Neuronal stem cell (in vitro differentiated cells): ENCODE measurements at regions not wholly inside any gene's neighbourhood (a gene's known extent, or its start where the extent isn't known, plus 50 kb on each side); places are given as distances from the start of the nearest gene placed in this dataset.

Source experiments
- DNase-seq: peaks from one replicate; pipeline ENCODE4 v3.0.0-alpha.2; 2013; ENCODE audit warnings: low spot score
- H2AFZ ChIP-seq: one replicate; pipeline ENCODE4 v1.6.1; 2013; ENCODE audit warnings: mild to moderate bottlenecking, low read length, inconsistent platforms
- H2AK5ac ChIP-seq: 2 replicates; pipeline ENCODE4 v1.6.1; 2013; ENCODE audit warnings: low read depth, mild to moderate bottlenecking, inconsistent platforms, low read length, moderate library complexity, mixed read lengths
- H2BK120ac ChIP-seq: 2 replicates; pipeline ENCODE4 v1.6.1; 2013; ENCODE audit warnings: low read depth, mild to moderate bottlenecking, inconsistent platforms, low read length, moderate library complexity, mixed read lengths
- H2BK12ac ChIP-seq: one replicate; pipeline ENCODE4 v1.6.1; 2013; ENCODE audit warnings: low read length, inconsistent platforms
- H2BK15ac ChIP-seq: 2 replicates; pipeline ENCODE4 v1.6.1; 2013; ENCODE audit warnings: mild to moderate bottlenecking, low read length, inconsistent platforms, mixed read lengths
- H2BK5ac ChIP-seq: one replicate; pipeline ENCODE4 v1.6.1; 2013; ENCODE audit warnings: inconsistent platforms, mild to moderate bottlenecking, low read length, moderate library complexity
- H3K14ac ChIP-seq: one replicate; pipeline ENCODE4 v1.6.1; 2013; ENCODE audit warnings: low read length, inconsistent platforms
- H3K18ac ChIP-seq: 2 replicates; pipeline ENCODE4 v1.6.1; 2013; ENCODE audit warnings: low read length, inconsistent platforms
- H3K23ac ChIP-seq: 2 replicates; pipeline ENCODE4 v1.6.1; 2013; ENCODE audit warnings: low read depth, mild to moderate bottlenecking, mixed read lengths, low read length, inconsistent platforms; ENCODE audit not compliant: poor library complexity
- H3K27ac ChIP-seq: replicated peaks from 3 replicates; pipeline ENCODE4 v1.5.1; 2013; ENCODE audit warnings: low read length, inconsistent platforms
- H3K27me3 ChIP-seq, 3 experiments: 2 replicates each; pipeline ENCODE4 v1.6.1; 2013; ENCODE audit warnings: low read length in 3 of 3, mild to moderate bottlenecking in 2 of 3, inconsistent platforms in 1 of 3, low read depth in 1 of 3, mixed read lengths in 1 of 3, moderate library complexity in 1 of 3; ENCODE audit not compliant: control insufficient read depth in 3 of 3, insufficient read depth in 3 of 3
- H3K36me3 ChIP-seq, 2 donors: replicated peaks in 1 of 2; 2 replicates each; pipeline ENCODE4 v1.6.1; 2013; ENCODE audit warnings: low read length in 2 of 2; ENCODE audit not compliant: control insufficient read depth in 2 of 2, insufficient read depth in 2 of 2
- H3K4ac ChIP-seq: 2 replicates; pipeline ENCODE4 v1.6.1; 2013; ENCODE audit warnings: inconsistent platforms, mild to moderate bottlenecking, low read length, moderate library complexity
- H3K4me1 ChIP-seq, 2 donors: 1 replicate in 1 of 2; 2 replicates in 1 of 2; pipeline ENCODE4 v1.6.1; 2013; ENCODE audit warnings: low read length in 2 of 2, low read depth in 1 of 2; ENCODE audit not compliant: control insufficient read depth in 2 of 2, insufficient read depth in 1 of 2
- H3K4me2 ChIP-seq: one replicate; pipeline ENCODE4 v1.6.1; 2013; ENCODE audit warnings: mild to moderate bottlenecking, low read length, inconsistent platforms; ENCODE audit not compliant: insufficient read depth, poor library complexity, severe bottlenecking
- H3K4me3 ChIP-seq, 2 donors: 2 replicates each; pipeline ENCODE4 v1.5.1; 2013; ENCODE audit warnings: low read length in 2 of 2, mild to moderate bottlenecking in 2 of 2, inconsistent platforms in 1 of 2, moderate library complexity in 1 of 2
- H3K79me1 ChIP-seq: one replicate; pipeline ENCODE4 v1.6.1; 2013; ENCODE audit warnings: low read depth, mild to moderate bottlenecking, inconsistent platforms, low read length, moderate library complexity
- H3K9ac ChIP-seq: one replicate; pipeline ENCODE4 v1.6.1; 2013; ENCODE audit warnings: mild to moderate bottlenecking, low read depth, low read length, inconsistent platforms; ENCODE audit not compliant: poor library complexity
- H3K9me3 ChIP-seq, 2 donors: replicated peaks in 1 of 2; 2 replicates each; pipeline versions ENCODE3 to v1.6.1; 2013; ENCODE audit warnings: low read length in 2 of 2, mild to moderate bottlenecking in 2 of 2, inconsistent platforms in 1 of 2, low read depth in 1 of 2, mixed read lengths in 1 of 2, moderate library complexity in 1 of 2; ENCODE audit not compliant: control insufficient read depth in 2 of 2, insufficient read depth in 1 of 2
- H4K8ac ChIP-seq: one replicate; pipeline ENCODE4 v1.6.1; 2013; ENCODE audit warnings: low read depth, mild to moderate bottlenecking, inconsistent platforms, low read length, moderate library complexity
- H4K91ac ChIP-seq: one replicate; pipeline ENCODE4 v1.6.1; 2013; ENCODE audit warnings: low read length, low read depth, mild to moderate bottlenecking, inconsistent platforms; ENCODE audit not compliant: poor library complexity
- WGBS, 2 donors: extraction: QIAGEN DNeasy Blood & Tissue Kit; methylation state at CpG; one replicate each; pipeline ENCODE4 v1.1.7; 2013; ENCODE audit warnings: missing lambda C conversion rate in 2 of 2, mixed read lengths in 1 of 2; ENCODE audit not compliant: insufficient read length in 2 of 2, insufficient replicate concordance in 1 of 2; ENCODE audit errors: extremely low coverage in 2 of 2; 5-methylcytosine and 5-hydroxymethylcytosine counted together

- Histone ChIP-seq H2BK12ac (no peak overlapping the region), H3K4ac (no peak overlapping the region), H3K9me3 (no peaks in the 10 kb centered on the region), H2AFZ (no peak overlapping the region), H2AK5ac (no peak overlapping the region), H2BK15ac (no peak overlapping the region), H2BK5ac (no peak overlapping the region), H3K36me3 (no peaks in the 10 kb centered on the region), H3K27ac (no peak overlapping the region), H3K23ac (no peak overlapping the region), H3K9ac (no peak overlapping the region), H3K79me1 (no peaks in the 10 kb centered on the region), H3K4me3 (no peak overlapping the region), H3K27me3 (peaks cover 0 to 21% (median 0%) of the 10 kb centered on the region in 3 experiments), H4K91ac (no peak overlapping the region), H3K14ac (no peak overlapping the region), H3K18ac (no peak overlapping the region), H4K8ac (no peak overlapping the region), H2BK120ac (no peak overlapping the region), H3K4me1 (no peaks in the 10 kb centered on the region), H3K4me2 (no peak overlapping the region)
- no CpG with 5 or more reads among the region's 24 CpGs for WGBS, 2 donors
- no peak for DNase-seq
Measured at GRCh38 chr1:143653429-143653802, 318.4 kb downstream of the FAM72C start.

- Histone ChIP-seq H3K27me3 (peaks cover 0 to 21% (median 0%) of the 10 kb centered on the region in 3 experiments), H3K4ac (no peak overlapping the region), H2AK5ac (no peak overlapping the region), H2BK120ac (no peak overlapping the region), H2BK12ac (no peak overlapping the region), H3K9me3 (no peaks in the 10 kb centered on the region), H3K23ac (no peak overlapping the region), H4K8ac (no peak overlapping the region), H3K4me1 (no peaks in the 10 kb centered on the region), H4K91ac (no peak overlapping the region), H3K14ac (no peak overlapping the region), H3K4me2 (no peak overlapping the region), H3K18ac (no peak overlapping the region), H2BK5ac (no peak overlapping the region), H3K79me1 (no peaks in the 10 kb centered on the region), H2AFZ (no peak overlapping the region), H3K27ac (no peak overlapping the region), H3K4me3 (no peak overlapping the region), H2BK15ac (no peak overlapping the region), H3K36me3 (no peaks in the 10 kb centered on the region), H3K9ac (no peak overlapping the region)
- WGBS, 2 donors: no CpG with 5 or more reads among the region's 36 CpGs
- no peak for DNase-seq
Measured at GRCh38 chr1:143652744-143653428, 318.9 kb downstream of the FAM72C start.

- no peak overlapping the region for H2AFZ ChIP-seq
- no peak overlapping the region for H4K91ac ChIP-seq
- no peak overlapping the region for H2BK120ac ChIP-seq
- H3K4ac ChIP-seq: no peak overlapping the region
- H2AK5ac ChIP-seq: no peak overlapping the region
- no peak overlapping the region for H3K18ac ChIP-seq
- no peak overlapping the region for H3K23ac ChIP-seq
- no peak overlapping the region for H3K27ac ChIP-seq
- H3K14ac ChIP-seq: no peak overlapping the region
- H4K8ac ChIP-seq: no peak overlapping the region
- no peak for DNase-seq
- H3K4me3 ChIP-seq: no peak overlapping the region
- no peak overlapping the region for H2BK15ac ChIP-seq
- peaks cover 0 to 21% (median 0%) of the 10 kb centered on the region in 3 experiments for H3K27me3 ChIP-seq
- H2BK5ac ChIP-seq: no peak overlapping the region
- H3K4me1 ChIP-seq: no peaks in the 10 kb centered on the region
- no CpG with 5 or more reads among the region's 22 CpGs for WGBS, 2 donors
- H3K9me3 ChIP-seq: no peaks in the 10 kb centered on the region
- no peaks in the 10 kb centered on the region for H3K36me3 ChIP-seq
- no peaks in the 10 kb centered on the region for H3K79me1 ChIP-seq
- no peak overlapping the region for H3K9ac ChIP-seq
- no peak overlapping the region for H2BK12ac ChIP-seq
- H3K4me2 ChIP-seq: no peak overlapping the region
Measured at GRCh38 chr1:143652187-143652586, 319.6 kb downstream of the FAM72C start.

GRCh38 chr1:143651350-143651992 lies 320.3 kb downstream of the FAM72C start:
- no peak overlapping the region for H2AK5ac ChIP-seq
- no peak overlapping the region for H3K4me3 ChIP-seq
- H3K9me3 ChIP-seq: no peaks in the 10 kb centered on the region
- no peak overlapping the region for H4K8ac ChIP-seq
- no peak overlapping the region for H4K91ac ChIP-seq
- WGBS, 2 donors: no CpG with 5 or more reads among the region's 31 CpGs
- H2AFZ ChIP-seq: no peak overlapping the region
- DNase-seq: no peak
- H2BK12ac ChIP-seq: no peak overlapping the region
- no peak overlapping the region for H2BK15ac ChIP-seq
- H3K36me3 ChIP-seq: no peaks in the 10 kb centered on the region
- H2BK120ac ChIP-seq: no peak overlapping the region
- H3K18ac ChIP-seq: no peak overlapping the region
- no peak overlapping the region for H3K4me2 ChIP-seq
- no peak overlapping the region for H2BK5ac ChIP-seq
- H3K4me1 ChIP-seq: no peaks in the 10 kb centered on the region
- no peaks in the 10 kb centered on the region for H3K79me1 ChIP-seq
- H3K27ac ChIP-seq: no peak overlapping the region
- no peak overlapping the region for H3K14ac ChIP-seq
- no peak overlapping the region for H3K23ac ChIP-seq
- H3K4ac ChIP-seq: no peak overlapping the region
- H3K9ac ChIP-seq: no peak overlapping the region
- H3K27me3 ChIP-seq: peaks cover 0 to 21% (median 0%) of the 10 kb centered on the region in 3 experiments
